Activated gamma-delta T cell (primary cell): ENCODE measurements at regions not wholly inside any gene's neighbourhood (a gene's known extent, or its start where the extent isn't known, plus 50 kb on each side); places are given as distances from the start of the nearest gene placed in this dataset.
A peak's percentile ranks its signal among the peaks of the same experiment; 100 is the strongest.
"Not testable (repeated sequence)": the region's sequence is repeated elsewhere in the genome, so short reads cannot be mapped to it uniquely, and the experiment has no call there.

Source experiments
- DNase-seq: peaks from one replicate; lab custom pipeline; 2025; lab: John Stamatoyannopoulos, UW

- not testable (repeated sequence) for DNase-seq
Observed at GRCh38 chr12:9449657-9450126, 158.0 kb downstream of the KLRB1 start.

- no peak for DNase-seq
Observed at GRCh38 chr12:9449181-9449580, 158.5 kb downstream of the KLRB1 start.

GRCh38 chr12:9448648-9449047 lies 159.1 kb downstream of the KLRB1 start:
- DNase-seq = not testable (repeated sequence)

- peak; percentile 82 for DNase-seq
Observed at GRCh38 chr12:9447791-9448614, 159.7 kb downstream of the KLRB1 start.

- DNase-seq = not testable (repeated sequence)
Observed at GRCh38 chr12:9446883-9447761, 160.6 kb downstream of the KLRB1 start.

- DNase-seq = not testable (repeated sequence)
Observed at GRCh38 chr12:9440428-9440827, 167.3 kb downstream of the KLRB1 start.

GRCh38 chr12:9435682-9436081 lies 172.0 kb downstream of the KLRB1 start:
- not testable (repeated sequence) for DNase-seq

- not testable (repeated sequence) for DNase-seq
Observed at GRCh38 chr12:9430385-9430784, 177.3 kb downstream of the KLRB1 start.

GRCh38 chr12:9428856-9429255 lies 178.9 kb downstream of the KLRB1 start:
- not testable (repeated sequence) for DNase-seq

GRCh38 chr12:9425429-9425828 lies 182.3 kb downstream of the KLRB1 start:
- DNase-seq = not testable (repeated sequence)

GRCh38 chr12:9424175-9424740 lies 183.5 kb downstream of the KLRB1 start:
- not testable (repeated sequence) for DNase-seq

- DNase-seq = not testable (repeated sequence)
Observed at GRCh38 chr12:9422689-9423088, 185.0 kb downstream of the KLRB1 start.

GRCh38 chr12:9421520-9422086 lies 186.1 kb downstream of the KLRB1 start:
- not testable (repeated sequence) for DNase-seq

- not testable (repeated sequence) for DNase-seq
Observed at GRCh38 chr12:9420817-9421519, 186.7 kb downstream of the KLRB1 start.

GRCh38 chr12:9418669-9419041 lies 189.1 kb downstream of the KLRB1 start:
- DNase-seq = not testable (repeated sequence)

GRCh38 chr12:9417947-9418668 lies 189.6 kb downstream of the KLRB1 start:
- DNase-seq = not testable (repeated sequence)

GRCh38 chr12:9417341-9417740 lies 190.4 kb downstream of the KLRB1 start:
- not testable (repeated sequence) for DNase-seq

GRCh38 chr12:9416346-9416745 lies 191.4 kb downstream of the KLRB1 start:
- DNase-seq = not testable (repeated sequence)

- not testable (repeated sequence) for DNase-seq
Observed at GRCh38 chr12:9415898-9416297, 191.8 kb downstream of the KLRB1 start.

GRCh38 chr12:9413862-9414261 lies 193.9 kb downstream of the KLRB1 start:
- not testable (repeated sequence) for DNase-seq
